GM12878 (cell line): ENCODE measurements at regions not wholly inside any gene's neighbourhood (a gene's known extent, or its start where the extent isn't known, plus 50 kb on each side); places are given as distances from the start of the nearest gene placed in this dataset.

Experiments
- ATAC-seq: fragments of 200-7000 bp; cut with Tn5 transposase; 3 replicates; pipeline ENCODE4 v1.9.1; 2020; ENCODE audit warnings: mild to moderate bottlenecking, moderate library complexity
- BruUV-seq: library from RNA; stranded (reverse); fragments of 400-500 nt; replicated peaks from 2 replicates; lab custom pipeline; 2021; lab: Mats Ljungman, UMichigan
- CTCF ChIA-PET: fragments of 300-600 bp; sonication (Branson Sonifier 250); formaldehyde crosslinking; extraction: SDS; loops from one replicate; lab custom pipeline; 2021; ENCODE audit warnings: inconsistent platforms; lab: Yijun Ruan, JAX
- POLR2A ChIA-PET: fragments of 350-600 bp; formaldehyde crosslinking; extraction: SDS; loops from one replicate; lab custom pipeline; 2021; ENCODE audit warnings: inconsistent platforms; lab: Charles Lee
- RAD21 ChIA-PET: fragments of 300-600 bp; sonication (Branson Sonifier 250); formaldehyde crosslinking; loops from one replicate; lab custom pipeline; 2023; ENCODE audit warnings: antibody characterized with exemption; ENCODE audit not compliant: unreplicated experiment; lab: Charles Lee
- SMC1A ChIA-PET: fragments of 300-600 bp; sonication (Branson Sonifier 250); formaldehyde crosslinking; loops from one replicate; lab custom pipeline; 2023; ENCODE audit not compliant: unreplicated experiment, uncharacterized antibody; lab: Charles Lee
- DNase-seq: peaks from one replicate; pipeline ENCODE4 v3.0.0-alpha.2; 2011; ENCODE audit warnings: low read depth, low spot score
- FAIRE-seq: peaks from 3 replicates; lab custom pipeline; 2011; peaks lifted over from hg19 to GRCh38; lab: Jason Lieb, UNC
- H2AFZ ChIP-seq: 2 replicates; pipeline ENCODE4 v1.6.0; 2011; ENCODE audit warnings: low read depth, low read length, control low read depth; ENCODE audit not compliant: control insufficient read depth
- H3K27ac ChIP-seq: 2 replicates; pipeline ENCODE4 v1.5.1; 2011; ENCODE audit warnings: control low read depth; ENCODE audit not compliant: control insufficient read depth, insufficient read depth
- H3K27me3 ChIP-seq, 2 experiments: replicated peaks in 1 of 2; 2 replicates each; pipeline versions ENCODE4 v1.6.0 to v1.6.1; 2011; ENCODE audit warnings: low read length in 1 of 2; ENCODE audit not compliant: control insufficient read depth in 2 of 2, insufficient read depth in 2 of 2
- H3K36me3 ChIP-seq, 2 experiments: 2 replicates each; pipeline ENCODE4 v1.5.1; 2011; ENCODE audit warnings: low read length in 1 of 2; ENCODE audit not compliant: control insufficient read depth in 2 of 2, insufficient read depth in 2 of 2
- H3K4me1 ChIP-seq: 2 replicates; pipeline ENCODE4 v1.6.1; 2011; ENCODE audit warnings: mild to moderate bottlenecking, low read length, moderate library complexity, mixed read lengths; ENCODE audit not compliant: control insufficient read depth, insufficient read depth
- H3K4me2 ChIP-seq: 2 replicates; pipeline ENCODE4 v1.6.0; 2011; ENCODE audit warnings: control low read depth; ENCODE audit not compliant: control insufficient read depth, insufficient read depth
- H3K4me3 ChIP-seq: fragments of 200-600 bp; sonication (generic); 2 replicates; pipeline ENCODE4 v1.5.1; 2016
- H3K79me2 ChIP-seq: 2 replicates; pipeline ENCODE4 v1.6.0; 2011; ENCODE audit warnings: low read length; ENCODE audit not compliant: control insufficient read depth, insufficient read depth
- H3K9ac ChIP-seq: 2 replicates; pipeline ENCODE4 v1.8.0; 2011; ENCODE audit warnings: low read length, control low read depth, mixed read lengths; ENCODE audit not compliant: control insufficient read depth, insufficient read depth
- H3K9me3 ChIP-seq: replicated peaks from 3 replicates; pipeline ENCODE4 v1.5.1; 2011; ENCODE audit warnings: mild to moderate bottlenecking, low read length; ENCODE audit not compliant: control insufficient read depth, insufficient read depth
- H4K20me1 ChIP-seq: 2 replicates; pipeline ENCODE4 v1.6.0; 2011; ENCODE audit not compliant: control insufficient read depth, insufficient read depth
- ASH2L ChIP-seq: fragments of 300-600, 200-600 bp; sonication (generic); IDR thresholded peaks from 2 replicates; pipeline ENCODE4 v1.6.1; 2017; ENCODE audit warnings: low read depth, mild to moderate bottlenecking, borderline replicate concordance
- ATF7 ChIP-seq: fragments of 450-650 bp; IDR thresholded peaks from 2 replicates; pipeline ENCODE4 v1.6.1; 2016; ENCODE audit warnings: low read depth, mild to moderate bottlenecking
- CBX5 ChIP-seq: sonication (generic); IDR thresholded peaks from 2 replicates; pipeline ENCODE4 v1.6.1; 2016; ENCODE audit warnings: low read depth, moderate library complexity, mild to moderate bottlenecking, inconsistent platforms
- CTCF ChIP-seq, 3 experiments: IDR thresholded peaks in 2 of 3; conservative IDR thresholded peaks in 1 of 3; 2 replicates each; pipeline ENCODE4 v1.5.1; 2011; ENCODE audit warnings: low read depth in 3 of 3, low read length in 3 of 3, mild to moderate bottlenecking in 3 of 3, control low read depth in 2 of 3, moderate library complexity in 2 of 3, inconsistent platforms in 1 of 3, mixed read lengths in 1 of 3; ENCODE audit not compliant: control insufficient read depth in 2 of 3, insufficient read depth in 1 of 3; ENCODE audit errors: extremely low read depth in 1 of 3
- ETV6 ChIP-seq, 2 experiments: fragments of 450-650 bp in 1 of 2; IDR thresholded peaks in 1 of 2; conservative IDR thresholded peaks in 1 of 2; 2 replicates each; pipeline ENCODE4 v1.6.1; 2014; ENCODE audit warnings: antibody characterized with exemption in 1 of 2, borderline replicate concordance in 1 of 2, low read depth in 1 of 2, mild to moderate bottlenecking in 1 of 2, moderate library complexity in 1 of 2
- IKZF2 ChIP-seq, 2 experiments: fragments of 450-650 bp; IDR thresholded peaks; 2 replicates each; pipeline ENCODE4 v1.6.1; 2017; ENCODE audit warnings: mild to moderate bottlenecking in 2 of 2, moderate library complexity in 2 of 2
- NBN ChIP-seq: fragments of 450-650 bp; IDR thresholded peaks from 2 replicates; pipeline ENCODE4 v1.6.1; 2016
- NFYA ChIP-seq: IDR thresholded peaks from 2 replicates; pipeline ENCODE4 v1.6.1; 2011; ENCODE audit warnings: low read depth, mild to moderate bottlenecking, low read length, improper control_type of control experiment, borderline replicate concordance
- NR2C2 ChIP-seq: IDR thresholded peaks from 2 replicates; pipeline ENCODE4 v1.6.1; 2011; ENCODE audit warnings: borderline replicate concordance, low read depth; ENCODE audit not compliant: control insufficient read depth, insufficient read length
- RELB ChIP-seq: fragments of 450-650 bp; IDR thresholded peaks from 2 replicates; pipeline ENCODE4 v1.6.1; 2017; ENCODE audit warnings: low read depth, mild to moderate bottlenecking, moderate library complexity
- ZNF207 ChIP-seq: fragments of 450-650 bp; IDR thresholded peaks from 2 replicates; pipeline ENCODE4 v1.6.1; 2014; ENCODE audit warnings: antibody characterized with exemption, mild to moderate bottlenecking, borderline replicate concordance
- WGBS: methylation state at CpG from one replicate; pipeline ENCODE4 v1.1.6; 2016; ENCODE audit warnings: low lambda C conversion rate; ENCODE audit not compliant: insufficient replicate concordance, insufficient coverage; ENCODE audit errors: missing lambda C conversion rate; 5-methylcytosine and 5-hydroxymethylcytosine counted together
- in situ Hi-C: fragments of 300-500 bp; cut with MboI; formaldehyde crosslinking; loops from 9 replicates; pipeline ENCODE4 v1.14.3; 2018; ENCODE audit warnings: mixed read lengths
- intact Hi-C: fragments of 100-400 bp; cut with micrococcal nuclease; formaldehyde crosslinking; loops from one replicate; pipeline ENCODE4 v1.14.2; 2022; ENCODE audit not compliant: unreplicated experiment

GRCh38 chr18:25810736-25811135 lies 279.7 kb downstream of the SS18 start (continued):
- no peak for TF ChIP-seq ETV6 (conservative IDR thresholded peaks at IDR 0.05 in 1 of 2, IDR thresholded peaks at IDR 0.05 in 1 of 2; ENCODE audit: borderline replicate concordance in 1 of 2, low read depth in 1 of 2)

- intact Hi-C loops (no loop called here), in situ Hi-C loops (no loop called here)
- SMC1A ChIA-PET, result no interaction called here
- DNase-seq (no peak), ATAC-seq (no peak), FAIRE-seq (no peak)
- 21% methylated on average over 4 of the region's 4 CpGs for WGBS
- RAD21 ChIA-PET, result no interaction called here
- POLR2A ChIA-PET, result no interaction called here
- Histone ChIP-seq H3K9ac (no peak overlapping the region), H3K4me2 (no peak overlapping the region), H3K9me3 (no peaks in the 10 kb centered on the region), H2AFZ (no peak overlapping the region), H3K27ac (no peak overlapping the region), H3K4me3 (no peak overlapping the region), H3K79me2 (no peaks in the 10 kb centered on the region), H3K36me3 (no peaks in the 10 kb centered on the region), H3K4me1 (no peaks in the 10 kb centered on the region), H4K20me1 (no peaks in the 10 kb centered on the region), H3K27me3 (no peaks in the 10 kb centered on the region; a peak in 1 of 4 replicates)
- TF ChIP-seq ASH2L (no peak), ZNF207 (no peak), NR2C2 (no peak), IKZF2 (IDR thresholded peaks at IDR 0.05) (no peak), CBX5 (no peak), RELB (no peak), CTCF (IDR thresholded peaks at IDR 0.05 in 2 of 3, conservative IDR thresholded peaks at IDR 0.05 in 1 of 3; ENCODE audit: control insufficient read depth in 2 of 3, extremely low read depth in 1 of 3, insufficient read depth in 1 of 3, low read depth in 3 of 3, low read length in 3 of 3) (no peak), NFYA (no peak), ATF7 (no peak), NBN (no peak)
- CTCF ChIA-PET, result no interaction called here
- no TSS peak for BruUV-seq
Observed at GRCh38 chr18:25805939-25806338, 284.5 kb downstream of the SS18 start.
